Stimulated activated CD8-positive, alpha-beta memory T cell treated with anti-CD3 and anti-CD28 coated beads, Interleukin-2, amount 100 ng/mL, for 48 hours (primary cell): ENCODE measurements at regions not wholly inside any gene's neighbourhood (a gene's known extent, or its start where the extent isn't known, plus 50 kb on each side); places are given as distances from the start of the nearest gene placed in this dataset.

ENCODE experiments used
- DNase-seq, 2 donors: peaks; one replicate each; pipeline ENCODE4 v3.0.0-alpha.2; 2020; ENCODE audit warnings: low read depth in 2 of 2

DNA sequence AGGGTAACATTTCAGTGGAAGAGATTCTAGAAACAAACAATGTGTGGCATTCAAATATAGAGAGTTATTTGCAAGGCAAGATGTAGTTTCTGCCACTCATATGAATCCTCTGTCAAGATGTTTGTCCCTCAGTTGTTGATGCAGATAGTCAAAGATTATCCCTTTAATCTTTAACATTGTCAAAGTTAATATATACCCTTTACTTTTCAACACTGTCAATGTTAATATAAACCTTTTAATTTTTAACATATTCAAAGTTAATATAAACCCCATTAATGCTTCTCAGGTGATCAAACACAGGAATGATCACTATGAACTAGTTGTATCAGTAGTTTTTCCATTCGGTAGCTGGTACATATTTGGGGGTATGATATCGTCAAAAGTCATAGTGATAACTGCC is 51.9 kb upstream of the PICALM start:
- no peak for DNase-seq

- DNase-seq: no peak
These were observed 51.0 kb upstream of the PICALM start for GRCh38 chr11:86119906-86120305.

GRCh38 chr11:86119077-86119476 is 50.2 kb upstream of the PICALM start:
- DNase-seq: no peak
